Gastroesophageal sphincter (tissue), 3 donors: ENCODE measurements at regions not wholly inside any gene's neighbourhood (a gene's known extent, or its start where the extent isn't known, plus 50 kb on each side); places are given as distances from the start of the nearest gene placed in this dataset.

Experiments used
- CTCF ChIP-seq, 4 experiments: fragments of 200-600 bp in 2 of 4; fragments of 450-650 bp in 2 of 4; sonication (generic) in 1 of 4; IDR thresholded peaks; one replicate each; pipeline ENCODE4 v1.5.1; 2017 to 2019; ENCODE audit warnings: antibody characterized with exemption in 4 of 4, mild to moderate bottlenecking in 2 of 4, moderate library complexity in 2 of 4
- POLR2A ChIP-seq, 2 donors: fragments of 450-650 bp; IDR thresholded peaks; one replicate each; pipeline ENCODE4 v1.6.1; 2017; ENCODE audit warnings: antibody characterized with exemption in 2 of 2, mild to moderate bottlenecking in 2 of 2, moderate library complexity in 1 of 2
- POLR2AphosphoS5 ChIP-seq: sonication (generic); formaldehyde crosslinking; IDR thresholded peaks from one replicate; pipeline ENCODE4 v1.6.1; 2017; ENCODE audit warnings: antibody characterized with exemption

DNA sequence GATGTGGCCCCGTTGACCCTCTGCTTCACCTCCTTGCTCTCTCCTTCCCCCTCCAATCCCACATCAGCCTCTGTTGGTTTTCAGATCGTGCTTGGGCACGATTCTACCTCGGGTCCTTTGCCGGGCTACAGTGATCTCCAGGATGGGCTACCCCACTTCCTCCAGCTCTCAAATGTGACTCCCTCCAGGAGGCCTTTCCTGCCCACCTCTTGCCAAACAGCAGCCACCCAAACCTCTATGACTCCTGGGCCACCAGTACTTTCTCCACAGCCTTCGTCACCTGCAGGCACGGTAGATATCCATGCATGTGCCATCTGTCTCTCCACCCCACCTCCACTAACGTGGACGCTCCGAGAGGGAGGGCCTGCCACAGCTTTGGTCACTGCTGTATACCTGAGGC, 55.9 kb upstream of the NXT1 start:
- no peak for TF ChIP-seq CTCF (IDR thresholded peaks at IDR 0.05)
- TF ChIP-seq POLR2A (IDR thresholded peaks at IDR 0.05) = no peak
- TF ChIP-seq POLR2AphosphoS5 = no peak
